Endodermal cell (in vitro differentiated cells): ENCODE measurements at regions not wholly inside any gene's neighbourhood (a gene's known extent, or its start where the extent isn't known, plus 50 kb on each side); places are given as distances from the start of the nearest gene placed in this dataset.

ENCODE experiments used
- DNase-seq: peaks from one replicate; pipeline ENCODE4 v3.0.0-alpha.2; 2017
- H3K27ac ChIP-seq: 2 replicates; pipeline ENCODE4 v1.5.1; 2013; ENCODE audit warnings: mild to moderate bottlenecking, low read depth, low read length, moderate library complexity
- H3K27me3 ChIP-seq: 2 replicates; pipeline ENCODE4 v1.6.1; 2013; ENCODE audit warnings: mild to moderate bottlenecking, low read length, moderate library complexity; ENCODE audit not compliant: insufficient read depth, control insufficient read depth, poor library complexity, severe bottlenecking
- H3K36me3 ChIP-seq: 2 replicates; pipeline ENCODE4 v1.7.0; 2013; ENCODE audit warnings: mild to moderate bottlenecking, low read length, moderate library complexity; ENCODE audit not compliant: control insufficient read depth, insufficient read depth
- H3K4me1 ChIP-seq: one replicate; pipeline ENCODE4 v1.7.0; 2013; ENCODE audit warnings: low read length; ENCODE audit not compliant: control insufficient read depth, insufficient read depth
- H3K4me3 ChIP-seq: 2 replicates; pipeline ENCODE4 v1.5.1; 2013; ENCODE audit warnings: mild to moderate bottlenecking, low read length, moderate library complexity
- H3K9ac ChIP-seq: 2 replicates; pipeline ENCODE4 v1.6.1; 2013; ENCODE audit warnings: mild to moderate bottlenecking, low read length, moderate library complexity; ENCODE audit not compliant: poor library complexity, severe bottlenecking; ENCODE audit errors: extremely low read depth
- H3K9me3 ChIP-seq: 2 replicates; pipeline ENCODE4 v1.6.1; 2013; ENCODE audit warnings: mild to moderate bottlenecking, low read length, moderate library complexity; ENCODE audit not compliant: control insufficient read depth
- H3K27ac Mint-ChIP-seq: 2 replicates; pipeline ENCODE4 v1.8.0; 2020; ENCODE audit warnings: mixed read lengths
- H3K27me3 Mint-ChIP-seq: 2 replicates; pipeline ENCODE4 v1.8.0; 2021; ENCODE audit warnings: mild to moderate bottlenecking, mixed read lengths; ENCODE audit not compliant: insufficient read depth
- H3K36me3 Mint-ChIP-seq: 2 replicates; pipeline ENCODE4 v1.8.0; 2020; ENCODE audit warnings: low read depth, mixed read lengths
- H3K4me1 Mint-ChIP-seq: 2 replicates; pipeline ENCODE4 v1.8.0; 2020; ENCODE audit warnings: mixed read lengths
- H3K4me3 Mint-ChIP-seq: 2 replicates; pipeline ENCODE4 v1.8.0; 2020; ENCODE audit warnings: mild to moderate bottlenecking, moderate library complexity, mixed read lengths
- H3K9me3 Mint-ChIP-seq: 2 replicates; pipeline ENCODE4 v1.8.0; 2020; ENCODE audit warnings: mild to moderate bottlenecking, mixed read lengths
- WGBS, 2 experiments: methylation state at CpG; one replicate each; pipeline versions ENCODE4 v1.1.5 to v1.1.7; 2013; ENCODE audit warnings: missing lambda C conversion rate in 2 of 2, mixed read lengths in 1 of 2; ENCODE audit not compliant: insufficient coverage in 1 of 2, insufficient read length in 1 of 2; 5-methylcytosine and 5-hydroxymethylcytosine counted together
- TF ChIP-seq, protein P1 (sequence below): fragments of 200-600 bp; sonication (generic); conservative IDR thresholded peaks from 2 replicates; pipeline ENCODE4 v1.5.0; 2021; ENCODE audit warnings: antibody characterized with exemption, mild to moderate bottlenecking

- Mint-ChIP-seq H3K9me3 (no peaks in the 10 kb centered on the region), H3K36me3 (peaks cover 48% of the 10 kb centered on the region), H3K4me3 (no peak overlapping the region), H3K27me3 (no peaks in the 10 kb centered on the region), H3K4me1 (peaks cover 23% of the 10 kb centered on the region), H3K27ac (no peak overlapping the region)
- Histone ChIP-seq H3K4me1 (peaks cover 9% of the 10 kb centered on the region), H3K27me3 (no peaks in the 10 kb centered on the region), H3K4me3 (no peak overlapping the region), H3K27ac (no peak overlapping the region), H3K9me3 (no peaks in the 10 kb centered on the region), H3K9ac (no peak overlapping the region), H3K36me3 (peaks cover 40% of the 10 kb centered on the region)
- no peak for DNase-seq
- TF ChIP-seq, protein P1, sequence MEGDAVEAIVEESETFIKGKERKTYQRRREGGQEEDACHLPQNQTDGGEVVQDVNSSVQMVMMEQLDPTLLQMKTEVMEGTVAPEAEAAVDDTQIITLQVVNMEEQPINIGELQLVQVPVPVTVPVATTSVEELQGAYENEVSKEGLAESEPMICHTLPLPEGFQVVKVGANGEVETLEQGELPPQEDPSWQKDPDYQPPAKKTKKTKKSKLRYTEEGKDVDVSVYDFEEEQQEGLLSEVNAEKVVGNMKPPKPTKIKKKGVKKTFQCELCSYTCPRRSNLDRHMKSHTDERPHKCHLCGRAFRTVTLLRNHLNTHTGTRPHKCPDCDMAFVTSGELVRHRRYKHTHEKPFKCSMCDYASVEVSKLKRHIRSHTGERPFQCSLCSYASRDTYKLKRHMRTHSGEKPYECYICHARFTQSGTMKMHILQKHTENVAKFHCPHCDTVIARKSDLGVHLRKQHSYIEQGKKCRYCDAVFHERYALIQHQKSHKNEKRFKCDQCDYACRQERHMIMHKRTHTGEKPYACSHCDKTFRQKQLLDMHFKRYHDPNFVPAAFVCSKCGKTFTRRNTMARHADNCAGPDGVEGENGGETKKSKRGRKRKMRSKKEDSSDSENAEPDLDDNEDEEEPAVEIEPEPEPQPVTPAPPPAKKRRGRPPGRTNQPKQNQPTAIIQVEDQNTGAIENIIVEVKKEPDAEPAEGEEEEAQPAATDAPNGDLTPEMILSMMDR: no peak
- WGBS, 2 experiments: 89 to 96% methylated on average over 5 to 7 of the region's 8 CpGs
Observed at GRCh38 chr20:36824142-36824940, 50.8 kb upstream of the DSN1 start.

DNA sequence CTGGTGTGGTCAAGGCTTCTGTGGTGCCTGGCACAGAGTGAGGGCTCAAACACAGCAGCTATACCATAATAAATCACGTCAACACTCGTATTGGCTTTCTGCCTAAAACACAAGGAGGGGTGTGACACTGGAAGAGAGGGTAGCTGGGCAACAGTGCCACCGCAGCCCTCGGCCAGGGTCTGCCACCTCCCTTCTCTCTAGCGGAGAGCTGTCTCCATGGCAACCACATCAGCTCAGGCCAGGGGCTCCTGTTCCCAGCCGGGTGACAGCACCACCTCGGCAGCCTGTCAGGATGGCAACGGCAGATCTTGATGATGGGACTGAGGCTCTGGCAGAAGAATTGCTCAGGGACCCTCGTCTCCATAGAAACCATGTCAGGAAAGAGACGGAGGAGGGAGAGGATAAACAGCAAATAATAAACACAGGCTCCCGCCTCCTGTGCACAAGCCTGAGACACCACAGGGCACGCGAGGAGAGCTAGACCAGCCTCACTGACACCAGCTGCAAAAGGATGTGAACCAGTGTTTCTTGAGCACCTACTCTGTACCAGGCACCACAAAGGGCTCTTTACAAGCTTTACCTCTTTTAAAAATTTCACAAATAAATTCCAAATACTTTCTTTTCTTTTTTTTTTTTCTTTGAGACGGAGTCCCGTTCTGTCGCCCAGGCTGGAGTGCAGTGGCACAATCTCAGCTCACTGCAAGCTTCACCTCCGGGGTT, 50.4 kb upstream of the TLDC2 start:
- H3K9ac ChIP-seq: no peak overlapping the region
- H3K27ac Mint-ChIP-seq: no peak overlapping the region

More for the DNA sequence above, 50.4 kb upstream of the TLDC2 start:
- TF ChIP-seq, protein P1: no peak
- Histone ChIP-seq H3K27me3 (no peaks in the 10 kb centered on the region), H3K4me3 (no peak overlapping the region), H3K9me3 (no peaks in the 10 kb centered on the region), H3K27ac (peak overlapping the region; percentile 3), H3K36me3 (peaks cover 40% of the 10 kb centered on the region), H3K4me1 (peaks cover 9% of the 10 kb centered on the region)
- no peak for DNase-seq
- Mint-ChIP-seq H3K4me3 (no peak overlapping the region), H3K27me3 (no peaks in the 10 kb centered on the region), H3K4me1 (peaks cover 15% of the 10 kb centered on the region), H3K9me3 (no peaks in the 10 kb centered on the region), H3K36me3 (peaks cover 54% of the 10 kb centered on the region)
- WGBS, 2 experiments: 58 to 88% methylated on average over 6 to 17 of the region's 17 CpGs
